ENCODE measurements at regions not wholly inside any gene's neighbourhood (a gene's known extent, or its start where the extent isn't known, plus 50 kb on each side); places are given as distances from the start of the nearest gene placed in this dataset.

- TF ChIP-seq POLR2A (IDR thresholded peaks at IDR 0.05; ENCODE audit: low read length) (no peak), GATA1 (IDR thresholded peaks at IDR 0.05; ENCODE audit: low read depth, low read length) (no peak)
Observed at GRCh38 chr13:26864576-26864975, 104.0 kb upstream of the GPR12 start.

Measured in erythroblast (primary cell).